ENCODE measurements at regions not wholly inside any gene's neighbourhood (a gene's known extent, or its start where the extent isn't known, plus 50 kb on each side); places are given as distances from the start of the nearest gene placed in this dataset.

DNA sequence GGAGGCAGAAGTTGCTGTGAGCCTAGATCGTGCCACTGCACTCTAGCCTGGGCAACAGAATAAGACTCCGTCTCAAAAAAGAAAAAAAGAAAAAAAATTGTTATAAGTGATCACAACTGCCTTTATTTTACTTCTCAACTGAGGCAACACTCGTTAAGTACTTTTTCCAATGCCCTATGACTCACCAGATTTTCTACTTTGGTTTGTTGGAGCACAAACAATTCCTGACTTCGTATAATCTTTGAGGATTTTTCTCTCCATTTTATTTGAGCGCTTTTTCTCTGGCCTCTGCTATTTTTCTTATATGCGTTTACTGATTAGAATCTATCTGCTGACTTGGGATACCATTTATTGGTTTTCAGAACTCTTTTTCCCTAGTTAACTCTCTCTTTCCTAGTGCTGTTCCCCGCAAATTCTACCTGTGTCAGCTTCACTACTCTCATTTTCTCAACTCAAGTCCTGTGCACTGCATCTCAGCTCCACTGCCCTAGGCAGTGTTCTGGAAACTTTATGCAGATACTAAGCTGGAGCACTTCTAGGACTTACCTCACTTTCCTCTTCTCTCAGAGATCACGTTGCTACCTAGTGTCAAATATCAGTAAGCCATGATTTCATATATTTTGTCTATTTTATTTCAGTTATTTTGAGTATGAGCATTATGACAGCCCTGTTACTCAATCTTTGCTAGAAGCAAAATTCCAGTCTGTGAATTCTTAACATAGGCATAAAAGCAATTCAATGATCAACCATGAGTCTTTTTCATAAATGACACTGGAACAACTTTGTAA lies 1120.1 kb upstream of the CITED2 start:
- TF ChIP-seq, protein P1, sequence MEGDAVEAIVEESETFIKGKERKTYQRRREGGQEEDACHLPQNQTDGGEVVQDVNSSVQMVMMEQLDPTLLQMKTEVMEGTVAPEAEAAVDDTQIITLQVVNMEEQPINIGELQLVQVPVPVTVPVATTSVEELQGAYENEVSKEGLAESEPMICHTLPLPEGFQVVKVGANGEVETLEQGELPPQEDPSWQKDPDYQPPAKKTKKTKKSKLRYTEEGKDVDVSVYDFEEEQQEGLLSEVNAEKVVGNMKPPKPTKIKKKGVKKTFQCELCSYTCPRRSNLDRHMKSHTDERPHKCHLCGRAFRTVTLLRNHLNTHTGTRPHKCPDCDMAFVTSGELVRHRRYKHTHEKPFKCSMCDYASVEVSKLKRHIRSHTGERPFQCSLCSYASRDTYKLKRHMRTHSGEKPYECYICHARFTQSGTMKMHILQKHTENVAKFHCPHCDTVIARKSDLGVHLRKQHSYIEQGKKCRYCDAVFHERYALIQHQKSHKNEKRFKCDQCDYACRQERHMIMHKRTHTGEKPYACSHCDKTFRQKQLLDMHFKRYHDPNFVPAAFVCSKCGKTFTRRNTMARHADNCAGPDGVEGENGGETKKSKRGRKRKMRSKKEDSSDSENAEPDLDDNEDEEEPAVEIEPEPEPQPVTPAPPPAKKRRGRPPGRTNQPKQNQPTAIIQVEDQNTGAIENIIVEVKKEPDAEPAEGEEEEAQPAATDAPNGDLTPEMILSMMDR (IDR thresholded peaks at IDR 0.05) = no peak
- TF ChIP-seq POLR2A (IDR thresholded peaks at IDR 0.05) (no peak), EP300 (IDR thresholded peaks at IDR 0.05) (no peak), POLR2AphosphoS5 (IDR thresholded peaks at IDR 0.05) (no peak)
